ENCODE measurements at regions not wholly inside any gene's neighbourhood (a gene's known extent, or its start where the extent isn't known, plus 50 kb on each side); places are given as distances from the start of the nearest gene placed in this dataset.

- Histone ChIP-seq H3K27ac (ENCODE audit: insufficient read depth, low read length) (no peak overlapping the region), H3K4me2 (ENCODE audit: low read depth, low read length) (no peak overlapping the region), H2BK20ac (ENCODE audit: low read depth, low read length) (no peak overlapping the region), H3K4me1 (ENCODE audit: control insufficient read depth, insufficient read depth, low read length) (no peaks in the 10 kb centered on the region), H3K27me3 (ENCODE audit: control insufficient read depth, insufficient read depth, low read length) (no peaks in the 10 kb centered on the region), H2BK120ac (ENCODE audit: low read depth, low read length) (no peak overlapping the region), H3K23ac (ENCODE audit: low read depth, low read length) (no peak overlapping the region), H2BK15ac (ENCODE audit: low read depth, low read length) (no peak overlapping the region), H2BK5ac (ENCODE audit: low read depth, low read length, poor library complexity, severe bottlenecking) (no peak overlapping the region), H3K9me1 (ENCODE audit: insufficient read depth, low read length) (no peaks in the 10 kb centered on the region), H3K18ac (ENCODE audit: low read depth, low read length) (no peak overlapping the region), H2AK5ac (ENCODE audit: low read depth, low read length) (no peak overlapping the region), H3K4me3 (ENCODE audit: insufficient read depth, low read depth, low read length) (no peak overlapping the region), H3K9me3 (ENCODE audit: control insufficient read depth, insufficient read depth, low read length) (no peaks in the 10 kb centered on the region), H4K5ac (ENCODE audit: low read depth, low read length) (no peak overlapping the region), H4K20me1 (ENCODE audit: insufficient read depth, low read length) (no peaks in the 10 kb centered on the region), H4K91ac (ENCODE audit: insufficient read depth, low read depth, low read length) (no peak overlapping the region), H3K36me3 (ENCODE audit: control insufficient read depth, insufficient read depth, low read length) (no peaks in the 10 kb centered on the region), H3K14ac (replicated peaks; ENCODE audit: low read depth, low read length) (no peak overlapping the region), H3K4ac (ENCODE audit: low read depth, low read length) (no peak overlapping the region), H2AK9ac (replicated peaks; ENCODE audit: low read depth, low read length, poor library complexity) (peak overlapping the region; percentile 28), H3K9ac (ENCODE audit: low read depth, low read length) (no peak overlapping the region), H4K8ac (ENCODE audit: low read depth in 2 of 2, low read length in 2 of 2) (no peak overlapping the region), H3K79me1 (ENCODE audit: low read depth in 1 of 2, low read length in 2 of 2) (no peaks in the 10 kb centered on the region), H3K56ac (ENCODE audit: extremely low read depth, insufficient read depth, low read length) (no peak overlapping the region), H2AFZ (replicated peaks; ENCODE audit: low read length, poor library complexity) (no peak overlapping the region)
- ChIA-PET POLR2A (ENCODE audit: unreplicated experiment) (no interaction called here), CTCF (interaction anchor here (0.6 kb wide), 1 partner anchor 29 kb away, joined by 3 read pairs; no protein-coding TSS in a partner anchor)
- DNase-seq (no peak), ATAC-seq (ENCODE audit: low read depth) (no peak)
- dilution Hi-C loops (cut with HindIII; ENCODE audit: low sequenced_read_pairs, unreplicated experiment): no loop called here
- intact Hi-C loops (cut with micrococcal nuclease): no loop called here
- TF ChIP-seq RAD21 (IDR thresholded peaks at IDR 0.05; ENCODE audit: low read length): no peak
- BruUV-seq (replicated peaks): no TSS peak
- in situ Hi-C loops (cut with MboI; ENCODE audit: low sequenced_read_pairs): no loop called here
- WGBS, 2 experiments (ENCODE audit: extremely low coverage in 2 of 2, insufficient read length in 1 of 2): 56% methylated on average over 5 of the region's 21 CpGs; no CpG with 5 or more reads in 1 of the 2 experiments
Observed at GRCh38 chr22:17303840-17304779, 65.2 kb upstream of the CECR2 start.

Data from IMR-90 (cell line).